HEK293 (cell line): ENCODE measurements at regions not wholly inside any gene's neighbourhood (a gene's known extent, or its start where the extent isn't known, plus 50 kb on each side); places are given as distances from the start of the nearest gene placed in this dataset.

Experiments
- CTCF ChIA-PET: fragments of 350-600 bp; formaldehyde crosslinking; extraction: SDS; loops from one replicate; lab custom pipeline; 2021; ENCODE audit warnings: antibody characterized with exemption; lab: Yijun Ruan, JAX
- POLR2A ChIA-PET: fragments of 300-600 bp; formaldehyde crosslinking; extraction: SDS; loops from one replicate; lab custom pipeline; 2020; ENCODE audit warnings: antibody characterized with exemption, inconsistent platforms; lab: Yijun Ruan, JAX
- H3K27ac ChIP-seq: fragments of 200-500 bp; sonication (Bioruptor generic); 2 replicates; pipeline ENCODE4 v1.5.1; 2014; ENCODE audit warnings: low read depth, low read length, control low read depth, inconsistent platforms; ENCODE audit errors: extremely low read depth
- H3K36me3 ChIP-seq, 2 experiments: fragments of 200-500 bp in 1 of 2; sonication (Bioruptor generic) in 1 of 2; 1 replicate in 1 of 2; 2 replicates in 1 of 2; pipeline ENCODE4 v1.5.1; 2014 to 2017; ENCODE audit warnings: inconsistent platforms in 2 of 2, low read length in 2 of 2; ENCODE audit not compliant: control insufficient read depth in 2 of 2, insufficient read depth in 1 of 2
- H3K4me1 ChIP-seq: fragments of 200-500 bp; sonication (Bioruptor generic); 2 replicates; pipeline ENCODE4 v1.5.1; 2014; ENCODE audit warnings: mild to moderate bottlenecking, low read length, inconsistent platforms; ENCODE audit not compliant: control insufficient read depth, insufficient read depth
- H3K4me3 ChIP-seq: 2 replicates; pipeline ENCODE4 v1.5.1; 2011; ENCODE audit warnings: low read depth, mild to moderate bottlenecking, control low read depth, low read length, moderate library complexity
- H3K9me3 ChIP-seq: fragments of 200-500 bp; sonication (Bioruptor generic); 2 replicates; pipeline ENCODE4 v1.5.1; 2014; ENCODE audit warnings: low read depth, low read length, inconsistent platforms; ENCODE audit not compliant: control insufficient read depth, insufficient read depth
- KLF16 ChIP-seq: fragments of 450-650 bp; formaldehyde crosslinking; IDR thresholded peaks from 2 replicates; pipeline ENCODE4 v1.5.1; 2017; ENCODE audit warnings: missing biosample characterization, missing genetic modification characterization
- KLF8 ChIP-seq: fragments of 450-650 bp; formaldehyde crosslinking; IDR thresholded peaks from 2 replicates; pipeline ENCODE4 v1.5.1; 2016; ENCODE audit warnings: missing biosample characterization, missing genetic modification characterization
- MEIS1 ChIP-seq: sonication (generic); formaldehyde crosslinking; IDR thresholded peaks from 2 replicates; pipeline ENCODE4 v1.8.1; 2022; ENCODE audit warnings: missing genetic modification reagents, mild to moderate bottlenecking, borderline replicate concordance
- OVOL3 ChIP-seq: fragments of 450-650 bp; formaldehyde crosslinking; IDR thresholded peaks from 2 replicates; pipeline ENCODE4 v1.5.1; 2016; ENCODE audit warnings: missing biosample characterization, missing genetic modification characterization
- TCF7L2 ChIP-seq: IDR thresholded peaks from 2 replicates; pipeline ENCODE4 v1.6.1; 2011; ENCODE audit warnings: low read depth, mild to moderate bottlenecking, inconsistent platforms, low read length, moderate library complexity, borderline replicate concordance
- TRIM28 ChIP-seq: IDR thresholded peaks from 2 replicates; pipeline ENCODE4 v1.6.1; 2011; ENCODE audit warnings: low read length, control low read depth, borderline replicate concordance
- ZBTB44 ChIP-seq: fragments of 450-650 bp; IDR thresholded peaks from 2 replicates; pipeline ENCODE4 v1.5.1; 2018; ENCODE audit warnings: missing biosample characterization, mild to moderate bottlenecking, missing genetic modification characterization
- ZFHX2 ChIP-seq: fragments of 450-650 bp; formaldehyde crosslinking; conservative IDR thresholded peaks from 2 replicates; pipeline ENCODE4 v1.5.1; 2016; ENCODE audit warnings: missing biosample characterization, missing genetic modification characterization
- ZFP41 ChIP-seq: fragments of 450-650 bp; formaldehyde crosslinking; IDR thresholded peaks from 2 replicates; pipeline ENCODE4 v1.5.1; 2016; ENCODE audit warnings: missing biosample characterization, missing genetic modification characterization, borderline replicate concordance
- ZNF157 ChIP-seq: fragments of 450-650 bp; formaldehyde crosslinking; IDR thresholded peaks from 2 replicates; pipeline ENCODE4 v1.5.1; 2016; ENCODE audit warnings: missing biosample characterization, missing genetic modification characterization
- ZNF2 ChIP-seq: fragments of 450-650 bp; formaldehyde crosslinking; IDR thresholded peaks from 2 replicates; pipeline ENCODE4 v1.5.1; 2016; ENCODE audit warnings: missing biosample characterization, missing genetic modification characterization
- ZNF202 ChIP-seq: fragments of 450-650 bp; formaldehyde crosslinking; IDR thresholded peaks from 2 replicates; pipeline ENCODE4 v1.5.1; 2016; ENCODE audit warnings: missing biosample characterization, missing genetic modification characterization, borderline replicate concordance
- ZNF211 ChIP-seq: fragments of 450-650 bp; formaldehyde crosslinking; IDR thresholded peaks from 2 replicates; pipeline ENCODE4 v1.5.1; 2016; ENCODE audit warnings: low read depth, missing biosample characterization, missing genetic modification characterization
- ZNF26 ChIP-seq: fragments of 450-650 bp; formaldehyde crosslinking; IDR thresholded peaks from 2 replicates; pipeline ENCODE4 v1.5.1; 2016; ENCODE audit warnings: missing biosample characterization, missing genetic modification characterization
- ZNF341 ChIP-seq: fragments of 450-650 bp; formaldehyde crosslinking; IDR thresholded peaks from 2 replicates; pipeline ENCODE4; 2016; ENCODE audit warnings: low read depth, missing biosample characterization, missing genetic modification characterization
- ZNF423 ChIP-seq: fragments of 450-650 bp; formaldehyde crosslinking; IDR thresholded peaks from 2 replicates; pipeline ENCODE4 v1.5.1; 2016; ENCODE audit warnings: missing biosample characterization, missing genetic modification characterization
- ZNF449 ChIP-seq: fragments of 450-650 bp; formaldehyde crosslinking; IDR thresholded peaks from 2 replicates; pipeline ENCODE4 v1.5.1; 2017; ENCODE audit warnings: missing biosample characterization, mild to moderate bottlenecking, missing genetic modification characterization, moderate library complexity
- ZSCAN23 ChIP-seq: fragments of 450-650 bp; formaldehyde crosslinking; IDR thresholded peaks from 2 replicates; pipeline ENCODE4 v1.5.1; 2016; ENCODE audit warnings: missing biosample characterization, missing genetic modification characterization
- TF ChIP-seq, protein P1 (sequence below): fragments of 450-650 bp; formaldehyde crosslinking; IDR thresholded peaks from 2 replicates; pipeline ENCODE4 v1.5.1; 2016; ENCODE audit warnings: missing biosample characterization, missing genetic modification characterization
- TF ChIP-seq, protein P2 (sequence below): fragments of 450-650 bp; formaldehyde crosslinking; conservative IDR thresholded peaks from 2 replicates; pipeline ENCODE4 v1.5.1; 2016; ENCODE audit warnings: low read depth, missing biosample characterization, missing genetic modification characterization

GRCh38 chr12:65672441-65672840, 151.8 kb upstream of the HMGA2 start:
- POLR2A ChIA-PET: interaction anchor here (0.6 kb wide), 1 partner anchor 28 kb away, joined by 5 read pairs; no protein-coding TSS in a partner anchor
- CTCF ChIA-PET: interaction anchor here (0.5 to 3.9 kb wide), 4 partner anchors 12 to 472 kb away, joined by 3 to 21 read pairs (median 4); no protein-coding TSS in a partner anchor
- H3K4me3 ChIP-seq: no peak overlapping the region
- no peaks in the 10 kb centered on the region for H3K9me3 ChIP-seq
- no peaks in the 10 kb centered on the region for H3K4me1 ChIP-seq
- H3K36me3 ChIP-seq: no peaks in the 10 kb centered on the region
- H3K27ac ChIP-seq: no peak overlapping the region
- TF ChIP-seq ZNF423 (tag by site-specific recombination) (no peak), ZNF449 (tag by site-specific recombination) (no peak), OVOL3 (tag by site-specific recombination) (no peak), ZNF157 (tag by site-specific recombination) (no peak), MEIS1 (CRISPR knock-in tag) (no peak), ZNF341 (no peak), KLF8 (no peak), ZSCAN23 (tag by site-specific recombination) (no peak), TRIM28 (no peak), ZBTB44 (no peak)

DNA sequence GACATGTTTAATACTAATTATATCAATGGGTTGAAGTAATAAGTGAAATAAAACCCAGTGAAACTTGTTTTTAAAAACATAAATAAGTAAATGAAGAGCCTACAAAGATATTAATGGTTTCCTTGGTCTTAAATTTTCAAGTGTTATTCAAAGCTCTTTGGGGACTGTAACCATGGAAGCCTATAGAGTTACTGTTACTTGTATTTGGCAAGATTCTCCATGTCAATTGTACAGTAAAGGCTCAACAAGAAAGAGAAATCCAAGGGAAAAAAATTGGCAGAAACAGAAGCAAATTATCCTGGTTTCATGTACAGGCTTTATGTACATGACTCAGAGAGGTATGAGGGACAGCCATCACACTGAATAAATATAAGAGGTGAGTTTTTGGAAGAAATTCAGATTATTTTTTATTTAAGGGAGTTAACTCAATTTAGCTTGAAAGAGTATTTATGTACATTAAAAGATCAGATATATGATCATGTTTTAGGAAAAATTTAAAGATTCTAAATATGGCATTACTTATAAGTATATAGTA, 151.1 kb upstream of the HMGA2 start:
- CTCF ChIA-PET: interaction anchor here (0.7 to 3.9 kb wide), 5 partner anchors 71 to 472 kb away, joined by 3 to 21 read pairs (median 5); no protein-coding TSS in a partner anchor
- no peaks in the 10 kb centered on the region for H3K4me1 ChIP-seq
- H3K9me3 ChIP-seq: no peaks in the 10 kb centered on the region
- H3K27ac ChIP-seq: no peak overlapping the region
- no peak overlapping the region for H3K4me3 ChIP-seq
- H3K36me3 ChIP-seq: no peaks in the 10 kb centered on the region
- no peak for TF ChIP-seq ZFHX2 (tag by site-specific recombination)
- TF ChIP-seq ZFP41: no peak
- no peak for TF ChIP-seq TCF7L2
- no peak for TF ChIP-seq ZNF202 (tag by site-specific recombination)
- no peak for TF ChIP-seq ZNF26
- TF ChIP-seq, protein P1, sequence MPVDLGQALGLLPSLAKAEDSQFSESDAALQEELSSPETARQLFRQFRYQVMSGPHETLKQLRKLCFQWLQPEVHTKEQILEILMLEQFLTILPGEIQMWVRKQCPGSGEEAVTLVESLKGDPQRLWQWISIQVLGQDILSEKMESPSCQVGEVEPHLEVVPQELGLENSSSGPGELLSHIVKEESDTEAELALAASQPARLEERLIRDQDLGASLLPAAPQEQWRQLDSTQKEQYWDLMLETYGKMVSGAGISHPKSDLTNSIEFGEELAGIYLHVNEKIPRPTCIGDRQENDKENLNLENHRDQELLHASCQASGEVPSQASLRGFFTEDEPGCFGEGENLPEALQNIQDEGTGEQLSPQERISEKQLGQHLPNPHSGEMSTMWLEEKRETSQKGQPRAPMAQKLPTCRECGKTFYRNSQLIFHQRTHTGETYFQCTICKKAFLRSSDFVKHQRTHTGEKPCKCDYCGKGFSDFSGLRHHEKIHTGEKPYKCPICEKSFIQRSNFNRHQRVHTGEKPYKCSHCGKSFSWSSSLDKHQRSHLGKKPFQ: no peak
- TF ChIP-seq ZNF2: no peak
- TF ChIP-seq, protein P2, sequence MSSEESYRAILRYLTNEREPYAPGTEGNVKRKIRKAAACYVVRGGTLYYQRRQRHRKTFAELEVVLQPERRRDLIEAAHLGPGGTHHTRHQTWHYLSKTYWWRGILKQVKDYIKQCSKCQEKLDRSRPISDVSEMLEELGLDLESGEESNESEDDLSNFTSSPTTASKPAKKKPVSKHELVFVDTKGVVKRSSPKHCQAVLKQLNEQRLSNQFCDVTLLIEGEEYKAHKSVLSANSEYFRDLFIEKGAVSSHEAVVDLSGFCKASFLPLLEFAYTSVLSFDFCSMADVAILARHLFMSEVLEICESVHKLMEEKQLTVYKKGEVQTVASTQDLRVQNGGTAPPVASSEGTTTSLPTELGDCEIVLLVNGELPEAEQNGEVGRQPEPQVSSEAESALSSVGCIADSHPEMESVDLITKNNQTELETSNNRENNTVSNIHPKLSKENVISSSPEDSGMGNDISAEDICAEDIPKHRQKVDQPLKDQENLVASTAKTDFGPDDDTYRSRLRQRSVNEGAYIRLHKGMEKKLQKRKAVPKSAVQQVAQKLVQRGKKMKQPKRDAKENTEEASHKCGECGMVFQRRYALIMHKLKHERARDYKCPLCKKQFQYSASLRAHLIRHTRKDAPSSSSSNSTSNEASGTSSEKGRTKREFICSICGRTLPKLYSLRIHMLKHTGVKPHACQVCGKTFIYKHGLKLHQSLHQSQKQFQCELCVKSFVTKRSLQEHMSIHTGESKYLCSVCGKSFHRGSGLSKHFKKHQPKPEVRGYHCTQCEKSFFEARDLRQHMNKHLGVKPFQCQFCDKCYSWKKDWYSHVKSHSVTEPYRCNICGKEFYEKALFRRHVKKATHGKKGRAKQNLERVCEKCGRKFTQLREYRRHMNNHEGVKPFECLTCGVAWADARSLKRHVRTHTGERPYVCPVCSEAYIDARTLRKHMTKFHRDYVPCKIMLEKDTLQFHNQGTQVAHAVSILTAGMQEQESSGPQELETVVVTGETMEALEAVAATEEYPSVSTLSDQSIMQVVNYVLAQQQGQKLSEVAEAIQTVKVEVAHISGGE (tag by site-specific recombination): no peak
- no peak for TF ChIP-seq KLF16
- TF ChIP-seq ZNF211 (tag by site-specific recombination): no peak
- POLR2A ChIA-PET: no interaction called here
